Panc1 (cell line): ENCODE measurements at regions not wholly inside any gene's neighbourhood (a gene's known extent, or its start where the extent isn't known, plus 50 kb on each side); places are given as distances from the start of the nearest gene placed in this dataset.

Experiments used
- TCF7L2 ChIP-seq: IDR thresholded peaks from 2 replicates; pipeline ENCODE4 v1.6.1; 2011; ENCODE audit warnings: mild to moderate bottlenecking, low read depth, low read length, inconsistent platforms
- TF ChIP-seq, protein P1 (sequence below): fragments of 450-650 bp; IDR thresholded peaks from 2 replicates; pipeline ENCODE4 v1.5.1; 2017; ENCODE audit warnings: mild to moderate bottlenecking

DNA sequence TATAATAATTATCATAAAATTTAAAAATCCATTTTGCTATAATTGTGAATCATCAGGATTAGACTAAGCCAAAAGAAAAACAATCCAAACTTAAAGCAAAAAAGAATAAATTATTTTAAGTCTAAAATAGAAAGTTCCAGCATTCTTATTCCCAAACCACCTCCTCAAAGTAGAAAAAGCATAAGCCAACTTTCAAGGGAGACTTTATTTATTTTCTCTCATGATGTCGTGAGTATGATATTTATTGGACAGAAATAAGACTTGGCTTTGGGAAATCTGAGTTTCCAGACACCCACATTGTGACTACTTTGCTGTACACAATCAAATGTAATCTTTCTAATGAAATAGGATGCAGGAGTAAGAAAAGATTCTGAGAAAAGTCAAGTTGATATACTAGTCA lies 372.1 kb downstream of the MTRR start:
- TF ChIP-seq, protein P1, sequence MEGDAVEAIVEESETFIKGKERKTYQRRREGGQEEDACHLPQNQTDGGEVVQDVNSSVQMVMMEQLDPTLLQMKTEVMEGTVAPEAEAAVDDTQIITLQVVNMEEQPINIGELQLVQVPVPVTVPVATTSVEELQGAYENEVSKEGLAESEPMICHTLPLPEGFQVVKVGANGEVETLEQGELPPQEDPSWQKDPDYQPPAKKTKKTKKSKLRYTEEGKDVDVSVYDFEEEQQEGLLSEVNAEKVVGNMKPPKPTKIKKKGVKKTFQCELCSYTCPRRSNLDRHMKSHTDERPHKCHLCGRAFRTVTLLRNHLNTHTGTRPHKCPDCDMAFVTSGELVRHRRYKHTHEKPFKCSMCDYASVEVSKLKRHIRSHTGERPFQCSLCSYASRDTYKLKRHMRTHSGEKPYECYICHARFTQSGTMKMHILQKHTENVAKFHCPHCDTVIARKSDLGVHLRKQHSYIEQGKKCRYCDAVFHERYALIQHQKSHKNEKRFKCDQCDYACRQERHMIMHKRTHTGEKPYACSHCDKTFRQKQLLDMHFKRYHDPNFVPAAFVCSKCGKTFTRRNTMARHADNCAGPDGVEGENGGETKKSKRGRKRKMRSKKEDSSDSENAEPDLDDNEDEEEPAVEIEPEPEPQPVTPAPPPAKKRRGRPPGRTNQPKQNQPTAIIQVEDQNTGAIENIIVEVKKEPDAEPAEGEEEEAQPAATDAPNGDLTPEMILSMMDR = no peak
- no peak for TF ChIP-seq TCF7L2
